GM21619 (cell line): ENCODE measurements at regions not wholly inside any gene's neighbourhood (a gene's known extent, or its start where the extent isn't known, plus 50 kb on each side); places are given as distances from the start of the nearest gene placed in this dataset.

Experiments used
- ATAC-seq: cut with Tn5 transposase; IDR thresholded peaks from one replicate; pipeline ENCODE4 v1.9.1; 2021; ENCODE audit not compliant: unreplicated experiment

DNA sequence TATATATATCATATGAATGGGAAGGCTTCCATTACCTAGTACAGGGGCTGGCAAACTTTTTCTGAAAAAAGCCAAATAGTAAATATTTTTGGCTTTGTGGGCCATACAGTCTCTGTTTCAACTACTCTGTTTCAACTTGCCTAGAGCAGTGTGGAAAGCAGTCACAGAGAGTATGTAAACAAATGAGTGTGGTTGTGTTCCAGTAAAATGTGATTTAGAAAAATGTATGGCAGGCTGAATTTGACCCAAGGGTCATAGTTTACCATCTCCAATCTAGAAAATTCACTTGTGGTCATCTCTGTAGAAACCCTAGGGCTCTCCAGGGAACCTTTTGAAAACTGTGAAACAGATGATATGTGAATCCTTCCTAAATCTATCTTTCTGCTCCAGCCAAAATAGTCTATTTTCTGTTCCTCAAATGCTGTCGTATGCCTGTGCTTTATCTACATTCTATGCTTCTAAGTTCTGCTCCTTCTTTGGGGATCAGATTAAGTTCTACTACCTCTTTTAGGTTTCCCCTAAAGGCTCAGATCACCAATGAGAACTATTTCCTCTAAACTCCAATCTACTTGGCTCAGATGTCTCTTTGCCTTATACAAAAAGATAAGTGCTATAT is 356.2 kb downstream of the METTL15 start:
- no peak for ATAC-seq

DNA sequence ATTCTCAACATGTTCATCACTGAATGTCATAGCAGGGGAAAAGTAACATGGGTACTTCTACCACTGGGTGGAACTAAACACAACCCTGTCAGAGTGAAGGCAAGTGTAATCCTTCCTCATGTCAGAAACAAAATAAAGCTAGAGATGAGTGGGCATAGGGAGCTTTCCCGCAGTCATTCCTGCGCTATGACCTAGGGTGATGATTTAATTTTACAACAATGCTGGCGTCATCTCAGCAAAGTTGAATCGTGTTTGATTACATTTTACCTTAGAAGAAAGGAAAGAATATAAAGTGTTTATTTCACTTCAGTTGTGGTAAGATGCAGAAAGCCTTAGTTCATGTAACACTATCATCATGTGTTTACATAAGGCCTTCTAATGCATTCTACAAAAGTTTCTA is 355.6 kb downstream of the METTL15 start:
- ATAC-seq: no peak

DNA sequence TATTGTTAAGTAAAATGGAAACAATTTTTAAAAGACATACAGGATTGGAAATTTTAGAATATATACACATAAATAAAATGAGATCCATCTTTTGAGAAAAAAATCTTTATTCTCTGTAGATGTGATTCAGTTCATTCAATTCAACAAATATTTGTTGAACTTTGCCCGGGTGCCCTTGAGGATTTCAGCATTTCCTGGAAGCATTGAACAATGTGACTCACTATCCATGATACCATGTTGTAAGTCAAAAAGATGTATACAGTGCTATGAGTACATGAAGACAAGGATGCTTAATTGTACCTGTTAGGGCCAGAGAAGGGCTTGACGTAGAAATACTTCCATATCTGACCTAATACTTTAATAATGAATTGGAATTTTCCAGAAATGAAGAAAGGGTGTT is 353.7 kb downstream of the METTL15 start:
- ATAC-seq: no peak

DNA sequence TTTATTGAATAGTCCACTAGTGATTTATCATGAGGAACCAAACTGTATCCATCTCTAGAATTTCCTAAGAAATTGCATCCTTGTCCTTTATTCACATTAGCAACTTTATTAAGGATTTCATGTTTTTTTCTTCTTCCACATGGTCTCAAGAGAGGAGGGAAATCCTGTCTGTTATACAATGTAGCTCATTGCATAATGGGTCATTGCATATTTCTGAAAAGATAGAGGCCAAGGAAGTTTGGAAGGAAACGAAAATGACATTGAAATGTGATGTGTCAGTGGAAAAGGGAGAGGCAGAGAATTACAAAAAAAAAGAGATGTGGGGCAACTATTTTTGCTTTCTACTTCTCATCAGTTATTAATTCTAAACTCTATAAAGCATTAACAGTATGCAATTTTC is 353.1 kb downstream of the METTL15 start:
- ATAC-seq: no peak

DNA sequence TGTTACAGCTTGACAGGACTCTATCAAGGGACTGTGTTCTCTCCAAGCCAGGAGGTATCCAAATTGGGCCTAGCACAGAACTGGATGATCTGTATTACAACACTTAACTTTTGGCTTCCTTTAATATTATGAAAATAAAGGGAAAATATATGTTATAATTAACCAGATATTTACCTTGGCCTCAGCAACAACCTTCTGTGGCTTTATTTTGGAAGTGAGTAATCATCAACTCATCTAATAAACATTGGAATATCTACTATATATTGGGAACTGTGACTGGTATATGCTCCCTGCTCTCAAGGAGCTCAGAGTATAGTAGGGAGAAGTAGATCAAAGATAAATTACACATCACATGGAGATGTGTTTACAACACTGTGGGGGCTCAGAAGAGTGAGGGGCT is 352.2 kb downstream of the METTL15 start:
- ATAC-seq: no peak

DNA sequence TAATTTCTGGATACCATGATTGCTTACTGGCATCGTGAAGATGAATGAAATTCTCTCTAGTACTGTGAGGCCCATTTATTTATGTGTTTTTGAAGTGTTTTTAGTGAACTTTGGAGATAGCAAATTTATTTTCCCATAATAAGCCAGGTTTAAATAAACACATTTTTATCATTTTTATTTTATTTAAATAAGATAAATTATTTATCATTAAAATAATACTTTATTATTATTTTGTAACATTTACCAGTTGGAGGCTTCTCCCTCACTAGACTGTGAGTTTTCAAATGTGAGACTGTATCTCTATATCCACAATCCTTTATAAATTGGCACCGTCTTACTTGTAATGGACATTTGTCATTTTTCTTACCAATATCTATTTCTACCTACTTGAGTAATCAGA is 351.7 kb downstream of the METTL15 start:
- no peak for ATAC-seq

DNA sequence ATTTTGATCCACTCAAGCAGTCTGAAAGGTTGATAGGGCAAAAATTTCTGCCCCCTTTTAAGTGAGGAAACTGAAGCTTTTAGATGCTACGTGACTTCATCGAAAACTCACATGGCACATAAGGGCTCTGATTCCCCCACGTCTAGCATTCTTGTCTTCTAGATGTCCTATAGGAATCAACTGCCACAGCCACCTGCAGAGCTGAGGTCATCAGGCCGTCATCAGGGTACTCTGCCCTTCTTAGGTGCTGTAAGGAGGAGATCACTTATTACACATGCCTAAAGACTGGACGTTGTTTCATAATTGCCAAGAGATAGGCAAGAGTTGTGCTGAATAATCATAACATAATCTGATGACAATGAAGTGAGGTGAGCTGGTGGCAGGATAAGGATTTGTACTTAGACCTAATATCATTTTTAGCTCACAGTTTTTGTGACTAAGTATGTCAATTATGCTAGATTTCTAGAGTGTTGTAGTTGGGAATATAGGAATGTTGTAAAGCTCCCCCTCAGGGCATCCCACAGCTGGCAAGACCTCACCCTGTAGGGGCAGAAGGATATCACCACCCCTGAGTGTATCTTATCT is 349.4 kb downstream of the METTL15 start:
- ATAC-seq: no peak

DNA sequence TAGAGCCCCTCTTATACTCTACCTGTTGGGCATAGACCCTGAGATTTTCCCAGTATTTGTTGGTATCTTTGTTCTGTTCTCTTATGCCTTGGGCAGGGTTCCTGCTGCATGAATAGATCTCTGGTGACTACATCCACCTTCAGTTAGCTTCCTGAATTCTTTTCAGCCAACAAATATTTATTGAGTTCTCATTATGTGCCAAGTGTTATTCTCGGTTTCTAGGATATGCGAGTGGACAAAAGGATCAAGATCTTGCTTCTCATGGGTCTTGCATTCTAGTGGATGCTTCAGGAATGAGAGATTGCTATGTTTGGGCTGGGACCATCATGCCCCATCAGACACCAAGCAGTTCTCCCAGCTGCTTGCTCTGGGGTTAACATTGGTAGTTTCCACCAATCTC is 340.0 kb downstream of the METTL15 start:
- ATAC-seq: no peak

DNA sequence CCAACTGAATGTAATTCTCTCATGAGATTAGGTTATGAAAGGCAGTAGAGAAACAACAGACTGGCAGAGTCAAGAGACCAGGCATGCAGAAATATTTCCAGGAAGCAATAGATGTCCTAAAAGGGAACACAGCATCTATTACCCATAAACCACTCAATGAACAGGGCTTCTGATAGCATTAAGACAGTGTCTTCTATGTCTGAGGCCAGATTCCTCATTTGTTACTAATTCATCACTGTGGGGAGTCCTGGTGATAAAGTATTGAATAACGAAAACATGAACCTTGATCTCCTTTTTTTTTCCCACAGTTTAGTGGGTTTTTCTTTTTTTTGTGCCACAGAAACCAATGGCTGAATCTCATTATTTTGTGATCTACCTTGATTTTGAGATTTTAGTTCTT is 339.0 kb downstream of the METTL15 start:
- ATAC-seq: no peak

DNA sequence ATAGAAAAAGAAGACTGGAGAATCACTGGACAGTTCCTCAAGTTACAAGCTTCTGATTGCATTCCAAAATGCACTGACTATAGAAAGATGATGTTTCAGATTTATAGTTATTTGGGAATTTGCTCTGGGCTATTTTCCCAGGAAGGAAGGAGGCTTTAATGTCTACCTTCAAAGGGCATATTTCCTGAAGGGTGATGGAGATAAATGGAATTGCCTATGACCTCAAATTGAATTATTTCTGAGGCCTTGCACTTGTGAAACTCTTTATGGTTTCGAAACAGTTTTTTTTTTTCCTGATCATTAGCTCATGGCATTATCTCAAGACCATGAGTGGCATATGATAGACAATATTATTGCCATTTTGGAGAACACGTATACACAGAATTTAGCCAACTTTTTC is 333.9 kb downstream of the METTL15 start:
- ATAC-seq: no peak

DNA sequence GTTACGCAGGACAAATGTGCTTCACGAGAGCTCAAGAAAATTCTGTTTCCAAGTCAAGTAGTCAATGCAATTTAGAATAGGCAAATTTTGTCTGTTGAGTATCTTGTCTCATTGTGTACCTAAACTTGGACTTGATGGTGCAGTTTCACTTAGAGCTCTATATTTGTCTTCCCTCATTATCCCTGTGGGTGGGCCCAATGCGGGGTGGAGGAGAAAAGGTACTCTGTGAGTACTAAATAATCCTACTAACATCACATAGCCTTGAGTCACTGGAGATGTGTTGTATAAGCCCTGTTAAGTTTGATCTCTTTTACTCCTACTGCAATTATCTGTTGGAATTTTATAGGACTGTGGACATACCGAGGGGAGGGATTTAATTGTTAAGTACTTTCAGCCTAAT is 331.2 kb downstream of the METTL15 start:
- ATAC-seq: no peak

DNA sequence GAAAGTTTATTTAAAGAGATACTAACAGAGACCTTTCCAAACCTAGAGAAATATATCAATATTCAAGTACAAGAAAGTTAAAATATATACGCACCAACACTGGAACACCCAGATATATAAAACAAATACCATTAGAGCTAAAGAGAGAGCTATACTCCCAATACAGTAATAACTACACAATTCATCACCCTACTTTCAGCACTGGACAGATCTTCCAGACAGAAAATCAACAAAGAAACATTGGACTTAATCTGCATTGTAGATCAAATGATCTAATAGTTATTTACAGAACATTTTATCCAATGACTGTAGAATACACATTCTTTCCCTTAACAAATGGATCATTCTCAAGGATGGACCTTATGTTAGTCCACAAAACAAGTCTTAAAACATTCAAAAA is 311.9 kb downstream of the METTL15 start:
- ATAC-seq: no peak

DNA sequence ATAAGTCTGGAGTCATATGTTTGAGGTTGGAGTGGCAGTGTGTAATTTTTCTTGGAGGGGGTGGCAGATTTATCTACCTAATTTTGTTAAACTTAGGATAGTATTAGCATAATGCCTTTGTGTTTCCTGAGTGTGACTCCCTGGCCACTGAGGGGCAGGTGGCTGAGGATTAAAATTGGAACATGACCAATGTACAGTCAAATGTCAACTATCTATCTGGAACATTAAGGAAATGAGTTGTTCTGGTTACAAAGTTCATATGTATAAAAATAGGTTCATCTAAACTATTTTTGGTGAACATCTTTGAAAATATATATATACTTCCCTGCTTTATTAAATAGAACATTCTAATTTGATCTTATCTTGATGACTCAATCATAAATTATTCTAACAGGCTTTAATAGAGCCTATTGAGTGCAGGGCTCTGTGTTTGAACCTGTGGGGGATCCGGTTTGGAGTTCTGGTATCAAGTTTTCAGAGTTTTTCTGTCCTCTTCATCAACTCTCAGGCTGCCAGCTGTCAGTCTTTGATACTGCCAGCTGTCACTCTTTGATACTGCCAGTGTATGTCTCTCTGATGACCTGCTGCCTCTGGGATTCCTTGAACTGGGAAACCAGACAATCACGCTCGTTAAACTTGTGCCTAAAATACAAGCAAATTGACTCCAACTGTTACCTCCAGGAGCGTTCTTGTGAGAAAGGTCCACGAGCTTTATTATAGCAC is 309.6 kb downstream of the METTL15 start:
- ATAC-seq: no peak

DNA sequence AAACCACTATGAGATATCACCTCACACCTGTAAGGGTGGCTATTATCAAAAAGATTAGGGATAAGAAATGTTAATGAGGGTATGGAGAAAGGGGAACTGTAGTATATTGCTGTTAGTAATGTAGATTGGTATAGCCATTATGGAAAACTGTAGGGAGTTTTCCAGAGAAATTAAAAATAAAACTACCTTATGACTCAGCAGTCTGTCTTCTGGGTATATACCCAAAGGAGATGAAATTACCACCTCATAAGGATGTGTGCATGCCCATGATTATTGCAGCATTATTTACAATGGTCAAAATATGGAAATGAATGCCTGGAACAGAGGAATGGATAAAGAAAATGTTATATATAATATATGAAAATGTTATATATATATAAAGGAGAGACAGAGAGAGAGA is 303.8 kb downstream of the METTL15 start:
- ATAC-seq: no peak

DNA sequence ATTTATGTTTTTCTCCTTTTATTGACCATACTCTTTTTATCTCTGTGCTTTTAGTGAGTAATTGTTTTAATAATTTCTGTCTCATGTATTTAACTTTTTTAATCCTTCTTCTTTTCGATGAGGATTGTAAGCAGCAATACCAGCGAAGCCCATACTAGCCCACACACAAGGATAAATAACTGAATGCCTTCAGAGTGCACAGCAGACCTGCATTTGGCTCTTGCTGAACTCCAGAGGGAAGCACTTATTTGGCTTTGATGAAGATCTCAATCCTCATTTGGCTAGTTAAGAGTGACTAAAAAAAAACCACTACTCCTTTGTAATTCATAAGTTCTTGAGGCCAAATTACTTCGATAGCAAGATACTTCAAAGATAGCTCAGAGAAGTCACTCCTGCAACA is 293.3 kb downstream of the METTL15 start:
- ATAC-seq: no peak

DNA sequence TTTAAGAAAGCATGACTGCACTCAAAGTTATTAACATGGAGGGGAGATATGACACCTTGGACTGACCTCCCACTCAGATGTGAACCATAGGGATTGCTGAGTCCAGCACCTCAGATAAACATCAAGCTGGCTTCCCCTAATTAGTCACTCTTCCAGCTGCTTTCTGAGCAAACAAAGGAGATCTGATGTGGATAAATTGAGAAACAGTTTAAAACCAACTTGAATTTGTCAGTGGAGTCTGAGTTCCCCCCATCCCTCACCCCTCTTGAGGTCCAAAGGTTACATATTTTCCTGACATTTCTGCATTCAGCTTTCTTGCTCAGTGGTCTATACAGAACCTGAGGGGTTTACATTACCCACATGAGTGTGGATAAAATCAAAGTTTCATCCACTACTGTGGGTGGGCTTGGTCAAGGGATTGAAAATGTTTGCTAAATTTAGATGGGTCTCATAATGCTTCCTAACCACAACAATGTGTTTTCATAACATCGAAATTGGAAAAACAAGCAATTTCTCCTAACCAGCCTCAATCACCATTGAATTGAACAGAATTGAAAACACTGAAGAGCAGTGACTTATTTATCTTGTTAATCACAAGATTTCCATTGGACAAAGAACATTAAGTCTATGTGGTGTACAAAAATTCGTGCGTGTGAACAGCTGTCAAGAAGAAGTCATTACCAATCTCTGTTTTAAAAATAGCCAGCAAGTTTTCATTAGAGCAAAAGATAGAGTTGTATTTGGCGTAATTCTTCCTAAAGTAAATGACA is 292.3 kb downstream of the METTL15 start:
- no peak for ATAC-seq

DNA sequence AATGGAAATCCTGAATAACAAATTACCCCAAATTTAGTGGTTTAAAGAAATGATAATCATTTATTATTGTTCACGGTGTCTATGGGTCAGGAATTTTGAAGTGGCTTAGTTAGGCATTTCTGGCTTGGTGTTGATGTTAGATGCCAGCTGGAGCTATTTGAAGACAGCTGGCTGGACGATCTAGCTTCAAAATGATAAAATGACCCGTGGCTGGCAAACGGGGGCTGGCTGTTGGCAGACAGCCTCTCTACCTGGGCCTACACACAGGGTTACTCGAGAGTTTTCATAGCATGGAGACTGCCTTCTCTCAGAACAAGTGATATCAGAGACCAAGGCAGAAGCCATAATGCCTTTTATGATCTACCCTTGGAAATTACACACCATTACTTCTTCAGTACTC is 285.2 kb downstream of the METTL15 start:
- ATAC-seq: no peak

DNA sequence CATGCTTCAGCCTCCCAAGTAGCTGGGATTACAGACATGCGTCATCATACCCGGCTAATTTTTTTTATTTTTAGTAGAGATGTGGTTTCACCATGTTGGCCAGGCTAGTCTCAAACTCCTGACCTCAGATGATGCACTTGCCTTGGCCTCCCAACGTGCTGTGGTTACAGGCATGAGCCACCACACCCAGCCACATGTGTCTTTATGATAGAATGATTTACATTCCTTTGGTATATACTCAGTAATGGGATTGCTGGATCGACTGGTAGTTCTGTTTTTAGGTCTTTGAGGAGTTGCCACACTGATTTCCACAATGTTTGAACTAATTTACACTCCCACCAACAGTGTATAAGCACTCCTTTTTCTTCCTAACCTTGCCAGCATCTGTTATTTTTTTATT is 276.2 kb downstream of the METTL15 start:
- no peak for ATAC-seq

DNA sequence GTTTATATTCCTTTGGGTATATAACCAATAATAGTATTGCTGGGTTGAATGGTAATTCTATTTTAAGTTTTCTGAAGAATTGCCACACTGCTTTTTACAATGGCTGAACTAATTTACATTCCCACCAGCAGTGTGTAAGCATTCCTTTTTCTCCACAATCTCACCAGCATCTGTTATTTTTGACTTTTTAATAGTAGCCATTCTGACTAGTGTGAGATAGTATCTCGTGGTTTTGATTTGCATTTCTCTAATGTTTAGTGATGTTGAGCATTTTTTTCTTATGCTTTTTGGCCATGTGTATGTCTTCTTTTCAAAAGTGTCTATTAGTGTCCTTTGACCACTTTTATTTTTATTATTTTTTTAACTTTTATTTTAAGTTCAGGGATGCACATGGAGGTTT is 275.3 kb downstream of the METTL15 start:
- ATAC-seq: no peak
